ACC112 (cell line): ENCODE measurements at regions not wholly inside any gene's neighbourhood (a gene's known extent, or its start where the extent isn't known, plus 50 kb on each side); places are given as distances from the start of the nearest gene placed in this dataset.

Source experiments
- H2AFZ ChIP-seq: fragments of 200-600 bp; sonication (generic); one replicate; pipeline ENCODE4 v1.6.0; 2017; ENCODE audit warnings: antibody characterized with exemption, low read length; ENCODE audit not compliant: unreplicated experiment
- H3K27ac ChIP-seq: fragments of 200-600 bp; sonication (generic); 2 replicates; pipeline ENCODE4 v1.5.1; 2014; ENCODE audit warnings: low read depth, mild to moderate bottlenecking, antibody characterized with exemption, low read length, moderate library complexity
- H3K27me3 ChIP-seq: fragments of 200-600 bp; sonication (generic); 2 replicates; pipeline ENCODE4 v1.6.1; 2014; ENCODE audit warnings: mild to moderate bottlenecking, antibody characterized with exemption, low read length, moderate library complexity, mixed read lengths; ENCODE audit not compliant: insufficient read depth
- H3K36me3 ChIP-seq: fragments of 200-600 bp; sonication (generic); 2 replicates; pipeline ENCODE4 v1.6.1; 2016; ENCODE audit warnings: mild to moderate bottlenecking, antibody characterized with exemption, low read length, moderate library complexity, mixed read lengths; ENCODE audit not compliant: insufficient read depth
- H3K4me1 ChIP-seq: fragments of 200-600 bp; sonication (generic); one replicate; pipeline ENCODE4 v1.6.1; 2016; ENCODE audit warnings: low read length, mixed read lengths; ENCODE audit not compliant: insufficient read depth, unreplicated experiment, control insufficient read depth
- H3K4me3 ChIP-seq: fragments of 200-600 bp; sonication (generic); 2 replicates; pipeline ENCODE4 v1.5.1; 2014; ENCODE audit warnings: mild to moderate bottlenecking, low read depth, low read length
- H3K79me2 ChIP-seq: fragments of 200-600 bp; sonication (generic); one replicate; pipeline ENCODE4 v1.6.0; 2016; ENCODE audit warnings: low read length; ENCODE audit not compliant: control insufficient read depth, unreplicated experiment, insufficient read depth

DNA sequence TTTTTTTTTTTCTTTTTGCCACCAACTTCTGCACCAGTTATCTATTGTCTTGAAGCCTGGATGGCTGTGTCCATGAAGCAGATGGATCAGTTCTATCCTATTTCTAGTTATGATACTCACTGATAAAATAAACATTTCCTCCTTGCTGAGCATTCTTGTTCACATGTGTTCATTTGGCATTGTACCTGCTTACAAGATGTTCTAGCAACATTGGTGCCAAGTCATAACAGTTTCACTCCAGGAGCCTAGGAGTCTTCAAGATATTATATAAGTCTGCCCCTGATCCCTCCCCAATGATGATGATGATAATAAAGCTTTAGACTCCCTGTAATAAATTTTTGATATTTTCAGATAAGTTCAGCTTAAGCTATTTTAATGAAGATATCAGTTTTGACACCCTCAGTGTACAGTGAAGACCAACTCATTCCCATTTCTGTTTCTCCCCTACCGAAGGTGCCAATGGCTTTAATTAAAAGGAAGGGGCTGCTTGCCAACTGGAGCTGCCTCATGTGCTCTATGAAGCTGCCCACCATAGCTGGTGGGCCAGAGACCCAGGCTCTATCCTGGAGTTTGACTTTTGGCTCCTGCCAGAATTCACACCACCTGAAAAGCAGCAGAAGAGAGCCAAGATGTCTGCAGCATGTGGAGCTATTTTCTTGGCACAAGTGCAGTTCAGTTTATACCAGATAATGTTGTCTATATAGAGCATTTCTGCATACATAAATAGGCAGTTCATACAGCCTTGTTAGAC is 265.4 kb upstream of the TET2 start:
- H3K27me3 ChIP-seq: no peaks in the 10 kb centered on the region
- H3K4me3 ChIP-seq: no peak overlapping the region
- H3K36me3 ChIP-seq: no peaks in the 10 kb centered on the region
- no peaks in the 10 kb centered on the region for H3K79me2 ChIP-seq
- no peak overlapping the region for H2AFZ ChIP-seq
- H3K27ac ChIP-seq: no peak overlapping the region
- no peaks in the 10 kb centered on the region for H3K4me1 ChIP-seq

GRCh38 chr4:104890598-104891275 is 255.9 kb upstream of the TET2 start:
- H3K4me1 ChIP-seq: no peaks in the 10 kb centered on the region
- H2AFZ ChIP-seq: no peak overlapping the region
- no peaks in the 10 kb centered on the region for H3K79me2 ChIP-seq
- H3K4me3 ChIP-seq: no peak overlapping the region
- no peaks in the 10 kb centered on the region for H3K36me3 ChIP-seq
- H3K27ac ChIP-seq: no peak overlapping the region
- H3K27me3 ChIP-seq: no peaks in the 10 kb centered on the region

DNA sequence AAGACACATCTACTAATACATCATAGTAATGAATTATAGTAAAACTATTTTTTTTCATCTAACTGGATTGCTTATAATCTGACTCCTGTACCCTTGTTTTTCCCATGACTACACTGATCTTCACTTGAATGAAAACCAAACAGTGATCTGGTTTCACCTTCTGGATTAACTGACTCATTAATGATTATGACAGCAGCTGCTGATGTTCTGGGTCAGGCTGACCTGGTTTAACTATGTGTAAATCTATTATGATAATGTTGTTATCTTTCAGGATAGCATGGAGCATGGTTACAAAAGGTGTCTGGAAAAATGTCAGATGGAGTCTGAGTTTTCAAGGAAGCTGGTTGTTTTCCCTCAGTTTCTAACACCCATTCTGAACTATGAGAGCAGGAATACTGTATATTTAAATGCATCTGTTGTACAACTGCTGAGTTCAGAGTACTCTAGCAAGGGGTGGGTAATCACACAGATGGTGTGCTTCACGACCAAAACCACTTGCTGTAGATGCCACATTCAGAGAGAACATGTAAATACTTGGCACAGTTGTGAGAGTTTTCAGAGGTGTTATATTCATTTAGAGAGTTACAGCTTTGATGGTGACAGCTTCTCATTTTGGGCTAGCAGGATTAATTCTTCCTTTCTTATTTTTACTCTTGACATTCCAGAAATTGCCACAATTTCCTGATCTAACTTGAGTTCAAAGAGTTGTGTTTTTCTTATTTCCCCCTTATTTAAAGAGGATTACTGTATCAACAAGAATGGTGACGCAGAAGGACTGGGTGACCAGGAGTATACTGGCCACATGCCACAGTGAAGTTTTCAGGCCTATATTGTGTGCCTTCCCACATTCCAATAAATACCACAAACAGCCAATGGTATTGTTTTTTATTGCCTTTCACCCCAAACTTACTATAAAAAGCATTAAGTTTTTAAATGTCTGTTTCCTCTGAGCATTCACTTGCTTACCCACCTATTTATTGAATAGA is 249.7 kb upstream of the TET2 start:
- Histone ChIP-seq H3K36me3 (no peaks in the 10 kb centered on the region), H3K4me1 (no peaks in the 10 kb centered on the region), H3K79me2 (no peaks in the 10 kb centered on the region), H3K4me3 (no peak overlapping the region), H2AFZ (no peak overlapping the region), H3K27me3 (no peaks in the 10 kb centered on the region), H3K27ac (no peak overlapping the region)

DNA sequence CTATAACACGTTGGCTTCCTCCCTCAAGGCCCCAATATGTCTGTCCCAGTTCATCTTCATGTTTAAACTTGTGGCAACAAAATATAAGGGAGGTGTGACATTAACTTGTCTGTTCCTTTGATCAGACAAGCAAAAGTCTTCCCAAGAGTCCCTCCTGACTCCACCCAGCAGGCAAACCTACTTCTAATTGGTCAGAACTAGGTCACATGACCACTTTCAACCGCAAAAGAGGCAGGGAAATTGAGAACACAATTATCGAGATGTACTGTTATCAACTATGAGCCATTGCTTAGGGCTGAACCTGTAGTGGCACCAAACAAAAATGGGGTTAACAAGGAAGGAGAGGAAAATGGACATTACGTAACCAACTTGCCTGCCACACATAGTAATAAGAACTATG is 246.8 kb upstream of the TET2 start:
- no peak overlapping the region for H3K4me3 ChIP-seq
- no peaks in the 10 kb centered on the region for H3K79me2 ChIP-seq
- no peak overlapping the region for H3K27ac ChIP-seq
- H3K36me3 ChIP-seq: no peaks in the 10 kb centered on the region
- no peaks in the 10 kb centered on the region for H3K4me1 ChIP-seq
- H3K27me3 ChIP-seq: no peaks in the 10 kb centered on the region
- no peak overlapping the region for H2AFZ ChIP-seq

DNA sequence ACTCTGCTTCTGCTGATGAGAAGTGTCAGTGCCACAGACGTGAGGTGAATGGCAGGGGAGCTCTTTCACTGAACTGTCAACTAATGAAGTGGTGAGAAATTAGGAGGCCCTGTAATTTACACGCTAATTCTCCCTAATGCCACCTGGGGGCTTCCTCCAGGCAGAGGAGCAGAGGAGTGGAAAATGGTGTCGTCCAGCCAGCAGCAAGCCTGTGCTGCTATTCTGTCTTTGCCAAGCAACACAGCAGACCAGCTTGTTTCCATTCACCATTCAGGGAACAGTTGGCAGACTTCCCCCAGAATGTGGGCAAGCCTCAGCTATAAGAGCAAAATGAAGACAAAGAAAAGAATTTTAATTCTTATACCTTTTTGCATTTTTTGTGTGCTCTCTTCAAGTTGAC is 245.2 kb upstream of the TET2 start:
- H3K36me3 ChIP-seq: no peaks in the 10 kb centered on the region
- no peaks in the 10 kb centered on the region for H3K27me3 ChIP-seq
- no peaks in the 10 kb centered on the region for H3K4me1 ChIP-seq
- H3K79me2 ChIP-seq: no peaks in the 10 kb centered on the region
- no peak overlapping the region for H3K27ac ChIP-seq
- H3K4me3 ChIP-seq: no peak overlapping the region
- H2AFZ ChIP-seq: no peak overlapping the region

- H3K36me3 ChIP-seq: no peaks in the 10 kb centered on the region
- H3K79me2 ChIP-seq: no peaks in the 10 kb centered on the region
Measured at GRCh38 chr4:104901961-104902605, 244.6 kb upstream of the TET2 start.

DNA sequence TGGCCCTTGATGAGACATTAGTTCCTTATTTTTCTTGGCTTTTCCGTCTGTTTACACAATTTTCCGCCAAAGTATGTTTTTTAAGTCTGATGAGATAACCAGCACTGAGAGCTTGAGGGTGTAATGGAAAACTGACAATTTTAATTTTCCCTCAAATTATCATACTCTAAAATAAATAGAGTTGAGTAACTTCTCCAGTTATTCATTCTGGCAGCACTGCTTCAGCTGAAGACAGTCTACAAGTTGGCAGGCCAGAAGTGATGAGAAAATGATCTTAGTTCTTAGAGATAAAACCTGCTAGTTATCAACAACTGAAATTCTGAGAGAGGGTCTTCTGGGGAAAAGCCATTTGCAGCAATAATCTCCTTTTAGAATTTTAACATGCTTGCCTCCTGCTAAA is 241.6 kb upstream of the TET2 start:
- no peaks in the 10 kb centered on the region for H3K79me2 ChIP-seq

More at GRCh38 chr4:104901961-104902605, 244.6 kb upstream of the TET2 start:
- Histone ChIP-seq H3K27ac (no peak overlapping the region), H2AFZ (no peak overlapping the region), H3K4me3 (no peak overlapping the region), H3K4me1 (no peaks in the 10 kb centered on the region), H3K27me3 (no peaks in the 10 kb centered on the region)

DNA sequence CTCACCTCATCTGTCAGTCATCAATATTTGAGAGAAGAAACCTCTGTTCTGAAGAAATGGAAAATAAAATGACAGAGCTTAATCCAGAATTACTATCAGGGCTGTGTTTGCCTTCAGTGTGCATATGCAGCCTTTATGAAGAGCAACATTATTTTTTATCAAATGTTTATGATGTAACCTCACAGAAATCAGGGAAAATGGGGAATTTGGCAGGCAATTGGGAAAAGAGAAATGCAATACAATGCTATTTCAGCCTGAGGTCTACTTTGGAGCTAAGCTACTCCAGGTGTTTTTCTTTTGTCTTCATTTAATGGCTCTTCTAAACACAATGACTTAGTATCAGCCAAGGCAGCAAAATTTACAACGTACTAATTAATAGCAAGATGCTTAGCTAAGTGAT is 241.1 kb upstream of the TET2 start:
- no peak overlapping the region for H3K4me3 ChIP-seq
- no peaks in the 10 kb centered on the region for H3K79me2 ChIP-seq
- no peaks in the 10 kb centered on the region for H3K36me3 ChIP-seq
- no peak overlapping the region for H3K27ac ChIP-seq
- no peak overlapping the region for H2AFZ ChIP-seq
- H3K27me3 ChIP-seq: no peaks in the 10 kb centered on the region
- no peaks in the 10 kb centered on the region for H3K4me1 ChIP-seq

More for the DNA sequence above, 241.6 kb upstream of the TET2 start:
- H3K27me3 ChIP-seq: no peaks in the 10 kb centered on the region
- no peaks in the 10 kb centered on the region for H3K4me1 ChIP-seq
- H3K36me3 ChIP-seq: no peaks in the 10 kb centered on the region
- no peak overlapping the region for H2AFZ ChIP-seq
- H3K4me3 ChIP-seq: no peak overlapping the region
- H3K27ac ChIP-seq: no peak overlapping the region

DNA sequence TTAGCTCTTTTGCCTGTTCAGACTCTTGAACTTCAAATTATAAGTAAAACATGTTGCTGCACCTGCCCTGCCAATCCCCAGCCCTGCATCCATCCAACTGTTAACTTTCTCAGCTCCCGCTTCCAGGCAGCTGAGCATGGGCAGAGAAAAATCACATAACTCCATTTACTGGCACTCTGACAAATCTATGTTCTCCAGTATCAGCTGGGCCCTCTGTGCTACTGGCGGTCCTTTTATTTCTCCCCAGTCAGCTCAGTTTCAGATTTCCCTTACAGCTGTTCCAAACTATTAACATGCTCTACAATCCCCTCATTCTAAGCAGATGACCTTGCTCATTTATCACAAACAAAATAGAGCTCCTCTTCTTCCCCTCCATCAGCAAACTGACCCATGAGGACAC is 240.4 kb upstream of the TET2 start:
- H2AFZ ChIP-seq: no peak overlapping the region
- no peak overlapping the region for H3K4me3 ChIP-seq
- no peaks in the 10 kb centered on the region for H3K27me3 ChIP-seq
- H3K79me2 ChIP-seq: no peaks in the 10 kb centered on the region
- no peaks in the 10 kb centered on the region for H3K36me3 ChIP-seq
- no peaks in the 10 kb centered on the region for H3K4me1 ChIP-seq
- H3K27ac ChIP-seq: no peak overlapping the region

- H3K4me3 ChIP-seq: no peak overlapping the region
- H3K4me1 ChIP-seq: no peaks in the 10 kb centered on the region
- no peak overlapping the region for H2AFZ ChIP-seq
- no peak overlapping the region for H3K27ac ChIP-seq
- H3K79me2 ChIP-seq: no peaks in the 10 kb centered on the region
- H3K27me3 ChIP-seq: no peaks in the 10 kb centered on the region
- H3K36me3 ChIP-seq: no peaks in the 10 kb centered on the region
Measured at GRCh38 chr4:104907074-104907649, 239.5 kb upstream of the TET2 start.
